ENCODE measurements at regions not wholly inside any gene's neighbourhood (a gene's known extent, or its start where the extent isn't known, plus 50 kb on each side); places are given as distances from the start of the nearest gene placed in this dataset.

GRCh38 chr14:86521031-86521730, 991.2 kb downstream of the FLRT2 start:
- Histone ChIP-seq H3K36me3 (no peaks in the 10 kb centered on the region), H3K27ac (no peak overlapping the region), H3K27me3 (no peaks in the 10 kb centered on the region), H3K9me3 (no peaks in the 10 kb centered on the region), H3K4me3 (replicated peaks in 1 of 3) (no peak overlapping the region), H3K4me1 (no peaks in the 10 kb centered on the region)
- intact Hi-C loops (cut with DNase I), result no loop called here
- TF ChIP-seq CTCF (IDR thresholded peaks at IDR 0.05), result no peak
- no peak for TF ChIP-seq POLR2A (IDR thresholded peaks at IDR 0.05)
- DNase-seq, result no peak
- WGBS, 2 donors, result 82 to 83% methylated on average over 6 of the region's 6 CpGs

- no peaks in the 10 kb centered on the region for H3K36me3 ChIP-seq
- no peaks in the 10 kb centered on the region for H3K27me3 ChIP-seq
- no peak overlapping the region for H3K27ac ChIP-seq
- no peak for DNase-seq
- intact Hi-C loops (cut with DNase I), result no loop called here
- H3K4me3 ChIP-seq (replicated peaks in 1 of 3), result no peak overlapping the region
- 50 to 54% methylated on average over 2 of the region's 2 CpGs for WGBS, 2 donors
- no peaks in the 10 kb centered on the region for H3K9me3 ChIP-seq
- H3K4me1 ChIP-seq, result no peaks in the 10 kb centered on the region
- TF ChIP-seq CTCF (IDR thresholded peaks at IDR 0.05) (no peak), POLR2A (IDR thresholded peaks at IDR 0.05) (no peak)
Measured at GRCh38 chr14:86518298-86518697, 988.4 kb downstream of the FLRT2 start.

- Histone ChIP-seq H3K9me3 (no peaks in the 10 kb centered on the region), H3K27ac (no peak overlapping the region), H3K36me3 (no peaks in the 10 kb centered on the region), H3K4me3 (replicated peaks in 1 of 3) (no peak overlapping the region), H3K27me3 (no peaks in the 10 kb centered on the region), H3K4me1 (no peaks in the 10 kb centered on the region)
- 82 to 90% methylated on average over 2 of the region's 2 CpGs for WGBS, 2 donors
- intact Hi-C loops (cut with DNase I), result no loop called here
- TF ChIP-seq CTCF (IDR thresholded peaks at IDR 0.05) (no peak), POLR2A (IDR thresholded peaks at IDR 0.05) (no peak)
- no peak for DNase-seq
Measured at GRCh38 chr14:86515195-86515594, 985.3 kb downstream of the FLRT2 start.

GRCh38 chr14:86513564-86513963, 983.6 kb downstream of the FLRT2 start:
- Histone ChIP-seq H3K4me3 (replicated peaks in 1 of 3) (no peak overlapping the region), H3K36me3 (no peaks in the 10 kb centered on the region), H3K9me3 (no peaks in the 10 kb centered on the region), H3K4me1 (no peaks in the 10 kb centered on the region), H3K27ac (no peak overlapping the region), H3K27me3 (no peaks in the 10 kb centered on the region)
- TF ChIP-seq CTCF (IDR thresholded peaks at IDR 0.05) (no peak), POLR2A (IDR thresholded peaks at IDR 0.05) (no peak)
- DNase-seq, result no peak
- WGBS, 2 donors, result 80 to 83% methylated on average over 3 of the region's 3 CpGs
- intact Hi-C loops (cut with DNase I), result no loop called here

- 84 to 86% methylated on average over 4 of the region's 4 CpGs for WGBS, 2 donors
Measured at GRCh38 chr14:86513056-86513455, 983.1 kb downstream of the FLRT2 start.

More at GRCh38 chr14:86513056-86513455, 983.1 kb downstream of the FLRT2 start:
- Histone ChIP-seq H3K9me3 (no peaks in the 10 kb centered on the region), H3K4me3 (replicated peaks in 1 of 3) (no peak overlapping the region), H3K27me3 (no peaks in the 10 kb centered on the region), H3K27ac (no peak overlapping the region), H3K36me3 (no peaks in the 10 kb centered on the region), H3K4me1 (no peaks in the 10 kb centered on the region)
- intact Hi-C loops (cut with DNase I), result no loop called here
- no peak for DNase-seq
- TF ChIP-seq POLR2A (IDR thresholded peaks at IDR 0.05), result no peak
- no peak for TF ChIP-seq CTCF (IDR thresholded peaks at IDR 0.05)

Measured in thyroid gland (tissue), 4 donors.